Activated naive CD4-positive, alpha-beta T cell treated with anti-CD3 and anti-CD28 coated beads, Interleukin-2, amount 50 U/mL, for 24 hours (primary cell): ENCODE measurements at regions not wholly inside any gene's neighbourhood (a gene's known extent, or its start where the extent isn't known, plus 50 kb on each side); places are given as distances from the start of the nearest gene placed in this dataset.

Experiments
- H3K27ac Mint-ChIP-seq: one replicate; pipeline ENCODE4 v1.8.0; 2021; ENCODE audit warnings: mild to moderate bottlenecking, mixed read lengths
- H3K27me3 Mint-ChIP-seq: one replicate; pipeline ENCODE4 v1.8.0; 2021; ENCODE audit warnings: mixed read lengths
- H3K36me3 Mint-ChIP-seq: one replicate; pipeline ENCODE4 v1.8.0; 2021; ENCODE audit warnings: mixed read lengths
- H3K4me1 Mint-ChIP-seq: one replicate; pipeline ENCODE4 v1.8.0; 2021; ENCODE audit warnings: mixed read lengths
- H3K4me3 Mint-ChIP-seq: one replicate; pipeline ENCODE4 v1.8.0; 2021; ENCODE audit warnings: mild to moderate bottlenecking, mixed read lengths
- H3K9me3 Mint-ChIP-seq: one replicate; pipeline ENCODE4 v1.8.0; 2021; ENCODE audit warnings: mixed read lengths

DNA sequence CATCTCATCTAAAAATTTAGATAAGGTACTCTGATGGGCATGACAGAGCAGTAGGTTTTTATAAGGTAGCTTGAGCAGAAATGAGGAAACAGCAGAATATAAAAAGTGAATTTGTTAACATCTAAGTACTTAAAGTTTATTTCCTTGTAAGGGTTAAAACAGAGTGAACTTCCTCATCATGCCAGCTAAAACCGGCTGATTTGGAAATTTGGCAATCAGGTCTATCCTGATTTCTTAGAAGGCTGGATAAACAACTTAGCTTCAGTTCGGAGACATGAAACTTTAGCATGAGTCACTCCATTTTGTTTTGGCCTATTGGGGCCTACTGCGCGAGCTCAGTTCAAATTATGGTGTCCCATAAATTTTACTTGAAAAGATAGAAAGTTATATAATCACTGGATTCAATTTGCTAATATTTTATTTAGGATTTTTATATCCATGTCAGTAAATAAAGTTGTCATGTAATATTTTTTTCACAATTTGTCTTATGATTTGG, 241.6 kb upstream of the RORB start:
- H3K4me1 Mint-ChIP-seq: no peaks in the 10 kb centered on the region
- H3K27ac Mint-ChIP-seq: no peak overlapping the region
- H3K36me3 Mint-ChIP-seq: no peaks in the 10 kb centered on the region
- H3K9me3 Mint-ChIP-seq: no peaks in the 10 kb centered on the region
- H3K4me3 Mint-ChIP-seq: no peak overlapping the region
- no peaks in the 10 kb centered on the region for H3K27me3 Mint-ChIP-seq

DNA sequence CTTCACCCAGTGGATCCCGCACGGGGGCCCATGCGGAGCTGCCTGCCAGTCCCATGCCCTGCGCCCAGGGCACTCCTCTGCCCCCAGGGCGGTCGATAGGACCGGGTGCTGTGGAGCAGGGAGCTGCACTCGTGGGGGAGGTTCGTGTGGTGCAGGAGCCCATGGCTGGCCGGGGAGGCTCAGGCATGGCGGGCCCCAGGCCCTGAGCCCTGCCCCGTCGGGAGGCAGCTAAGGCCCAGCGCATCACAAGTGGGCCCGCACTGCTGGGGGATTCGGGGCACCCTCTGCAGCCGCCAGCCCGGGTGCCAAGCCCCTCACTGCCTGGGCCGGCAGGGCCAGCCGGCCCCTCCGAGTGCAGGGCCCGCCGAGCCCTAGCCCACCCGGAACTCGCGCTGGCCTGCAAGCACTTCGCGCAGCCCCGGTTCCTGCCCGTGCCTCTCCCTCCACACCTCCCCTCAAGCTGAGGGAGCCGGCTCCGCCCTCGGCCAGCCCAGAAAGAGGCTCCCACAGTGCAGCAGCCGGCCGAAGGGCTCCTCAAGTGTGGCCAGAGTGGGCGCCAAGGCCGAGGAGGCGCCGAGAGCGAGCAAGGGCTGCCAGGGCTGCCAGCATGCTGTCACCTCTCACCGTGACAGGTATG, 221.1 kb upstream of the RORB start:
- H3K27ac Mint-ChIP-seq: no peak overlapping the region
- H3K9me3 Mint-ChIP-seq: peaks cover 5% of the 10 kb centered on the region
- no peaks in the 10 kb centered on the region for H3K27me3 Mint-ChIP-seq
- H3K4me1 Mint-ChIP-seq: no peaks in the 10 kb centered on the region
- no peak overlapping the region for H3K4me3 Mint-ChIP-seq
- no peaks in the 10 kb centered on the region for H3K36me3 Mint-ChIP-seq

DNA sequence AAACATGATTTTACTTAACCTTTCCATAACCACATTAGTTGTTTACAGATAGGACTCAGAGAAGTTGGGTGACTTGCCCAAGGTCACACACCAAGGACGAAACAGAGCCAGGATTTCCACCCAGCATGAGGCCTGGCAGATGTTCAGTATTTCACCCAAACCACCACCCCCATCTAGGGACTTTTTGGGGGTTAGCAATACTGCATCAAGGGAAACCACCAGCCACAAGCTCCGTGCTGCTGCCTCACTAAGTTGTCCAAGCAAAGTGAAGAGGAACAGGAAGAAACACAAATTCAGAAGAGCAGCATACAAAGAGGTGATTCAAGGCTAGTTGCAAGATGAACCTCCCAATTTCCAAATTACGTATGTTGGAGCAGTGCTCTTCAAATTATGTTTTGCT, 219.6 kb upstream of the RORB start:
- Mint-ChIP-seq H3K4me1 (no peaks in the 10 kb centered on the region), H3K27ac (no peak overlapping the region), H3K27me3 (no peaks in the 10 kb centered on the region), H3K36me3 (no peaks in the 10 kb centered on the region), H3K4me3 (no peak overlapping the region), H3K9me3 (peaks cover 5% of the 10 kb centered on the region)

DNA sequence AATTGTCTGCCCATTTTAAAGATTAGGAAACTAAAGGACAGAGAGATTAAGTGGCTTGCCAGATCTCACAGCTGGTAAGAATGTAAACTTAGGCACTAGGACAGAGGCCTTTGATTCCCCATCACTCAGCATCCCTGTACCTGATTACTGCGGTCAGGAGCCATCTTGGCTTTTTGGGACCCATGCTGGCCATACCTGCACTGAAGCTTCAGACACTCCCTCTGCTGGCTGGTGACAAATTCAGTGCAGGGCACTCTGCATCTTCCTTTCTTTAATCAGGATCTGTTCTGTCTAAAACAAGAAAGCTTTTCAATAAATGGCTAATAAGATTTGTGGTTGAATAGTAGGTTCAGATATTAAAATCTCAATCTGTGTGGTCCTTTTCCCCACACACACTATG, 215.5 kb upstream of the RORB start:
- no peaks in the 10 kb centered on the region for H3K4me1 Mint-ChIP-seq
- no peaks in the 10 kb centered on the region for H3K27me3 Mint-ChIP-seq
- H3K36me3 Mint-ChIP-seq: no peaks in the 10 kb centered on the region
- H3K27ac Mint-ChIP-seq: no peak overlapping the region
- H3K4me3 Mint-ChIP-seq: no peak overlapping the region
- H3K9me3 Mint-ChIP-seq: peaks cover 5% of the 10 kb centered on the region

DNA sequence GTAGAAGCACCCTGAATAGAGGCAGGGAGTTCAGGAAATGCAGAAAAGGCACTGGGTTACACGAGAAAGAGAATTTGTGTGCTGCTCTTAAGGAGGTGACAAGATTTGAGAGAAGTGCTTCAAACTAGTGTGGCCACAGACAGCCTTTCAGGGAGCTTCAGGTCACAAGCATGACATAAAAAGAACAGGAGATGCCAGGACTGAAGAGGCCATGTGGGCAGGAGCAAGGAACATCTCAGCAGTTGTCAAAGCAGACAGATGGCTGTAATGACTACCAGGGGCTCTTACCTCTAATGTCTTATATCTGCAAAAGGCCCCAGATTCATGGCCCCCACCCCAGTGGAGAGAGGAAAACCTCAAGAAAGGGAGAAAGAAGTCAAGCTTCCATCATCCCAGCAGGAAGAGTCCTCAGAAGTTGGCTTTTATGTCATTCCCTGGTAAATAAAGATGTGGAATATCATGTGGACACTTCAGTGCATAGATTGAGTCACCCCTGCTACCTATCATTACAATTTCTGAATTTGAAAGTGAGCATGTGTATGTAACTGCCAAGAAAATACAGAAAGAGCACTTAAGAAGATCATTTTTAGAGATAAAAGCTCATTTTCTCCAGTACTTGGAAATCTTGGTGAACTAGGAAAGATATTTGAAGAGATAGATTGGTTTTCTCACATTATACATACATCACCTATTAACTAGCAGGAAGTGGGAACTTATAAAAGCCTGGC, 214.4 kb upstream of the RORB start:
- Mint-ChIP-seq H3K27ac (no peak overlapping the region), H3K4me3 (no peak overlapping the region), H3K4me1 (no peaks in the 10 kb centered on the region)

DNA sequence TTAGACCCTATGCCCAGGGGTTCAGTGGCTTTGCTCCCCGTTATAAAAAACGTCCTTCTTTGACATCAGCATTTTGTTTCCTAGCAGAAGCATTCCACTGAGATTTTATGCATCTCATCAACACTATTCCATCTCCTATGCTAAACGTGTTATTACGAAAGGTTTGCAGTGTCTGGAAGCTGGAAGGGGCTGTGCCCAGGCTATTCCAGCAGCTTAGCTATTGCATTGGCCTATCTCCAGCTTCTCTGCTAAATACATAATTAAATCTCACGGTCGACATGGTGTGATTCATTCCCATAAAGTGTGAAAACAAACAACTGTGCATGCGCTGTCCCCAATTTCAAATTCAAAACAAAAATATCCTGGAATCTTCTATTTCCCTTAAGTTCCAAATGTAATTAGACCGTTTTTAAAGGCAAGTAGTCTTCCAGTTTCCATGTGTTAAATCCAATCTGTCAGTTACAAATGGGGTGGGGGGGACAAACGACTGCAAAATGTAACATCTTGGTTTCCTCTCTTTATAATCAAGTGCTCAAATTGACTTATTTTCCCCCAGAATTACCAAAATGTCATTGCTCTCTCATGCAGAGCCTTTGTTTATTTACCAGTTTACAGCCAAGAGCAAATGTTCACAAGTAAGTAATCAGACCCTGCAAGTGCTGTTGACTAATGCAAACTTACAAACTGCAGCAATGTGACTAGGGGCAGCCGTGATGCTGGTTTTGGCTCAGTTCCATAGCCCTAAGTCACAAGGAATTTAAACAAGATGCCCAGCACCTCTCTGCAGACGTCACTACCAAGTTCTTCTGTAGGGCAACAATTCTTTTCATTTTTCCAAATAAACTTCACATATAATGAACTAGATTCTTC, 212.3 kb upstream of the RORB start:
- Mint-ChIP-seq H3K27me3 (no peaks in the 10 kb centered on the region), H3K4me1 (no peaks in the 10 kb centered on the region), H3K36me3 (no peaks in the 10 kb centered on the region), H3K4me3 (no peak overlapping the region), H3K27ac (no peak overlapping the region), H3K9me3 (no peaks in the 10 kb centered on the region)

More for the DNA sequence above, 214.4 kb upstream of the RORB start:
- Mint-ChIP-seq H3K9me3 (peaks cover 5% of the 10 kb centered on the region), H3K36me3 (no peaks in the 10 kb centered on the region), H3K27me3 (no peaks in the 10 kb centered on the region)

DNA sequence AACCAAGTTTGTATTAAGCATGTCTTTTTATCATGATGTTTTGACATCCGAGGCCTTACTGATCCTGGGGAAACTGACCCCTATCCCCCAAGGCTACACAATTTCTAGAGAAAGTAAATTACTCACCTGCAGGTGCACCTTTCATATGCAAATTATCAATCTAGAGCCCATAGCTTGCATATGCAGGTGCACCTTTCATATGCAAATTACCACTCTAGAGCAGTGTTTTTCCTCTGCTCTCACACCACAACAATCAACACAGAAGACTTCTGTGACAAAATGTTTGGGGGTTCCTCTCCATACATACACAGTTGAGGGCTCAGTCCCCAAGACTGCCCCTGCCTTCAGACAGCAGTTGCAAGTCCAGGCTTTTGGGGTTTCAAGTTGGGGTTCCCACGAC, 203.7 kb upstream of the RORB start:
- Mint-ChIP-seq H3K27me3 (no peaks in the 10 kb centered on the region), H3K9me3 (no peaks in the 10 kb centered on the region), H3K4me1 (no peaks in the 10 kb centered on the region), H3K4me3 (no peak overlapping the region), H3K27ac (no peak overlapping the region), H3K36me3 (no peaks in the 10 kb centered on the region)

DNA sequence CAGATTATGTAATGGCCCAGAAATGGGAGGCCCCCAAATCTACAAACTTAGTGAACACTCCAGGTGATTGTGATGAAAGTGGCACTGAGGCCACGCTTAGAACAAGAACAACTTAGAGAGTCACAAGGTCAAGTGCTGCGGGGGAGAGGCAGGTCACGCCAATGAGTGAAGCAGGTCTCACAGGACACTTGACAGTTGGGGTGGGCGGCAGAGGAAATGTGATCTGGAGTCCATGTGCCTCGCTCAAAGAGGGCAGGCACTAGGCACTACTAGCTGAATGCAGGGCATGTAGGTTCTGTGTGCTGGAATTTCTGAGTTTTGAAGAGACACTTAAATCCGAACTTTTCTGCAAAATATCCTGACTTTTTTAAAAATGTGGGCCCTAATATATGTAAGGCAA, 193.2 kb upstream of the RORB start:
- H3K27ac Mint-ChIP-seq: no peak overlapping the region

DNA sequence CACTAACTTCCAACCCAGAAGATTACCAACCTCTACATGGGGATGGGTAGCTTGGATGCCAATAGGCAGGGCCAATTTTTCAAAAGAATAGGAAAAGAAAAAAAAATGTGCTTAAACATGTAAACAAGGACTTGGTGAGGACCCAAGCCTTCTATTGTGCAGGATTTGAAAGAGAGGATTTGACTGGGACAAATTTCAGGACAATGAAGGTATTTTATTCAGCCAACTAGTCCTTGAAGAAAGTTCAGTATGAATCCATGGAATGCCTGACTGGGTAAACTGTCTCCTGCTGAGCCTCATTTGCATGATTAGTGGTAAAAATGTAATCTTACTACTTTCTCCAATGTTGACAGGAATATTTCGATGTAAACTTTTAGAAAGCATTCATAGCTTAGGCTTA, 192.5 kb upstream of the RORB start:
- H3K9me3 Mint-ChIP-seq: peaks cover 10% of the 10 kb centered on the region
- no peak overlapping the region for H3K4me3 Mint-ChIP-seq
- no peak overlapping the region for H3K27ac Mint-ChIP-seq
- H3K27me3 Mint-ChIP-seq: no peaks in the 10 kb centered on the region
- no peaks in the 10 kb centered on the region for H3K36me3 Mint-ChIP-seq
- H3K4me1 Mint-ChIP-seq: no peaks in the 10 kb centered on the region

More for the DNA sequence above, 193.2 kb upstream of the RORB start:
- H3K4me1 Mint-ChIP-seq: no peaks in the 10 kb centered on the region
- H3K9me3 Mint-ChIP-seq: peaks cover 5% of the 10 kb centered on the region
- no peak overlapping the region for H3K4me3 Mint-ChIP-seq
- no peaks in the 10 kb centered on the region for H3K36me3 Mint-ChIP-seq
- H3K27me3 Mint-ChIP-seq: no peaks in the 10 kb centered on the region

DNA sequence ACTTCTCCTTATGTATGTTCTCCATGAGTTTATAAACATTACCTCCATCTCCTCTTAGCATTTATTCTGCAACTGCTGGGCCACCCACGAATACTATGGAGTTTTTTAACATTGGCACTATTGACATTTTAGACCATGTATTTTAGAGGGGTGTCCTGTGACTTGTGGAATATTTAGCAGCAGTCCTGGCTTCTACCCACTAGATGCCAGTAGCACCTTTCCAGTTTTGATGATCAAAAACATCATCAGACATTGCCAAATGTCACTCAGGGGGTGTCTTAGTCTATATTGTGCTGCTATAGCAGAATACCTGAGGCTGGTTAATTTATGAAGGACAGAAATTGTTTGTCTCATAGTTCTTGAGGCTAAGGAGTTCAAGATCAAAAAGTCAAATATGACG, 187.5 kb upstream of the RORB start:
- no peaks in the 10 kb centered on the region for H3K36me3 Mint-ChIP-seq
- H3K4me1 Mint-ChIP-seq: no peaks in the 10 kb centered on the region
- H3K27ac Mint-ChIP-seq: no peak overlapping the region
- H3K9me3 Mint-ChIP-seq: peaks cover 10% of the 10 kb centered on the region
- no peak overlapping the region for H3K4me3 Mint-ChIP-seq
- H3K27me3 Mint-ChIP-seq: no peaks in the 10 kb centered on the region

DNA sequence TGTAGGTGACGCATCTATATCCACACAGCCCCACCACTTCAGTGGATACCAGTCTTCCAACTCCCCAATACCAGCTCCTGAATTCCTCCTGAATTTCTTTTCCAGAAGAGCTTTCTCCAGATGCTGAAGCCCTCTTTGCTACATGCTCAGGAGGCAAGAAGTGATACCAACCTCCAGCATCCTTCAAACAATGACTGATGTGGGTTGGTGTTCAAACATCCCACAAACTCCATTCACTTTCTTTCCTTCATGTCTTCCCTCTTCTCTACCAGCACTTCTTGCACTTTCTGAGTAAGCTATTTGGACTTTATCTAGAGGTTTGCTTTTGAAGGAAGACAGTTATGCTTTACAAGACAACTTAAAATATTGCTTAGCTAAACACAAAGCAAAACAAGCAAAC, 179.9 kb upstream of the RORB start:
- Mint-ChIP-seq H3K27me3 (no peaks in the 10 kb centered on the region), H3K9me3 (no peaks in the 10 kb centered on the region), H3K36me3 (no peaks in the 10 kb centered on the region), H3K4me3 (no peak overlapping the region), H3K4me1 (no peaks in the 10 kb centered on the region), H3K27ac (no peak overlapping the region)

DNA sequence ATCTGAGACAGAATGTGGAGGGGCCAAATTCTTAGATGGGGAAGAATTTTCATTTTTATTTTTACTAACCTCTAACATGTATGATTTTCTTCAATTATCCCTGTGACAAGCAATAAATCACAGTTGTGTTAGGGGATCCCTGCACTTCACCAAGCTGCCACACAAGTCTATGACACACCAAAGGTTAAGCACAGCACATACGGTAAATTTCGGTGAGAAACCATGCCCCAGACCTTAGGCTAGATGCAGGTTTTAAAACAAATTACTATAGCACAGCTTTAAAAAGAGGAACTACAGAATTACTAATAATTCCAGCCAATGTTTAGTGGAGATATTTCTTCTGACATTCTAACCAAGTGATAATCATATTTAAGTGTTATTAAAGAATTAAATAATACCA, 175.7 kb upstream of the RORB start:
- no peaks in the 10 kb centered on the region for H3K36me3 Mint-ChIP-seq
- H3K4me1 Mint-ChIP-seq: no peaks in the 10 kb centered on the region
- H3K9me3 Mint-ChIP-seq: peaks cover 9% of the 10 kb centered on the region
- H3K27ac Mint-ChIP-seq: no peak overlapping the region
- H3K4me3 Mint-ChIP-seq: no peak overlapping the region
- H3K27me3 Mint-ChIP-seq: no peaks in the 10 kb centered on the region

DNA sequence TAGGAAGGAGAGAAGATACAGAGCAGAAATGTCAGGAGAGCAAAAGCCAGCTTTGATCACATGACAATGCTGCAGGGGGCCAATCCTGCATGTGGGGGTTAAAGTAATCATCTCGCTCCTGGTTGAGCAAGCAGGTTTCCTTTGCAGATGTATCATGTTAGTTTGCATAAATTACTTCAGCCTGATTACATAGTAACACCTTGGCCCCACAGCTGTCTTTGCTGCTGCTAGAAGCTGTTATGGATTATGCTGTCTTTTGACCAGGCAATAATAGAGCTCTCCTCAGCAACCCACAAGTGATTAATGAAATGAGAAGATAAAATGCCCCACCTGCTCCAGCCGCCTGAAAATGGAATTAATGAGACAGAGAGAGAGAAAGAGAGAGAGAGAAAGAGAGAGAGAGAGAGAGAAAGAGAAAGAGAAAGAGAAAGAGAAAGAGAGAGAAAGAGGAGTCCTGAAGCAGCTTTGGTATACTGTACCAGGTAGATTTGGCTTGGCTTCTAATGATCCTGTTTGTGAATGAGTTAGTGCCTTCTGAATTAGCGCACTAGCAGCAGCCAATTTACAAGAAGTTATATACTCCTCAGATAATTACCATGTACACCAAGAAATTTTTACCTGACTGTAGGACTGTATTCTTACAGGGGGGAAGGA, 174.3 kb upstream of the RORB start:
- Mint-ChIP-seq H3K9me3 (peaks cover 9% of the 10 kb centered on the region), H3K27ac (no peak overlapping the region), H3K36me3 (no peaks in the 10 kb centered on the region), H3K4me1 (no peaks in the 10 kb centered on the region), H3K27me3 (no peaks in the 10 kb centered on the region), H3K4me3 (no peak overlapping the region)

DNA sequence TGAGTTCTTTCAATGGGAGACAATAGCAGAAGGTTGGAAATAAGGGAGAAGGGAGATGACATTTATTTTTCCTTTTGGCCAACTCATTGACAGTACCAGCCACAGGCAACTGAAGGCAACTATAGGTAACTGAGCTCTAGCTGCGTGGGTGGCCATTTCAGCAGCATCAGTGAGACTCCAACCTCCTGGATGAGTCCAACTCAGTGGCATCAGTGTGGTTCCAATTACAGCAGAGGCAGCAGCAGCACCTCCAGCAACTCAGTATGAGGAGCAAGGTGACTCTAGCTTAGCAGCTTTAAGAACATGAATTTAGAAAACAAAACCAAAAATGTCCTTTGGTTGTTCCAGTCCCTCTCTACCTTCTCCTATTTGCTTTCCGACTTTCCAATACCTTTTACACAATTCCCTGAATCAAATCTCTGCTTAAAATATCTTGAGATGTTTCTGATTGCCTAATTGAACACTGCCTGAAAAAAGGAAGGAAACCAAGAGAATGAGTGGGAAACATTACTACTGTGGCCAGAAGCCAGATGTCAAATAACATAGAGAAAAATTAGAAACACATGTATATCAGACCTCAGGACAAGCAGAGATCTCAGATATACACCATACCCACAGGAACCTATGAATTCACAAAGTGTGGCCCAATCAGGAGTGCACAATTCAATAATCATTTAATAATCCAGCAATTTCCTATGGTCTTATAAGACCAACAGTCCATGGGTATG, 166.5 kb upstream of the RORB start:
- Mint-ChIP-seq H3K4me1 (no peaks in the 10 kb centered on the region), H3K4me3 (no peak overlapping the region), H3K9me3 (peaks cover 4% of the 10 kb centered on the region), H3K27me3 (peaks cover 2% of the 10 kb centered on the region), H3K27ac (no peak overlapping the region), H3K36me3 (no peaks in the 10 kb centered on the region)

DNA sequence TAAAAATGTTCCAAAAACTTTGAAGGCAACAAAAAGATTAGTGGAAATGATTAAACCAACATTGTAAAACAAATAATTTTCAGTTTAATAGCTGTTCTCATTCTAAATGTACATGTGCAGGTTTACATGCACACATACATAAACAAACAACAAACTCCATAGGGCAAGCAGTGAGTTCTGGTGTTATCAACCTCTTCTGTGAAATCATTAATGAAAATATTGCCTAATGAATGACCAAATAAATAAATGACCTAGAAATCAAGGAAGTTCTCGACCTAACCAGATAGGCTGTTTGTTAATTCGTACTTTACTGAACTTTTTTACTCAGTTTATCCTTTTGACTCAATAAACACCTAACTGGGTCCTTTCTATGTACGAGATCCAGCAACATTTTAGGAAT, 165.5 kb upstream of the RORB start:
- H3K36me3 Mint-ChIP-seq: no peaks in the 10 kb centered on the region

More for the DNA sequence above, 165.5 kb upstream of the RORB start:
- peaks cover 4% of the 10 kb centered on the region for H3K9me3 Mint-ChIP-seq
- no peak overlapping the region for H3K4me3 Mint-ChIP-seq
- peaks cover 2% of the 10 kb centered on the region for H3K27me3 Mint-ChIP-seq
- H3K27ac Mint-ChIP-seq: no peak overlapping the region
- H3K4me1 Mint-ChIP-seq: no peaks in the 10 kb centered on the region
